WI38 (cell line): ENCODE measurements at regions not wholly inside any gene's neighbourhood (a gene's known extent, or its start where the extent isn't known, plus 50 kb on each side); places are given as distances from the start of the nearest gene placed in this dataset.

Source experiments
- H3K4me3 ChIP-seq: 2 replicates; pipeline ENCODE4 v1.5.1; 2011; ENCODE audit warnings: low read depth, mild to moderate bottlenecking, control low read depth, low read length
- CTCF ChIP-seq: IDR thresholded peaks from 2 replicates; pipeline ENCODE4 v1.5.1; 2012; ENCODE audit warnings: low read depth, mild to moderate bottlenecking, control low read depth, low read length

GRCh38 chr5:165224366-165225045 is 1719.1 kb downstream of the MAT2B start:
- no peak for TF ChIP-seq CTCF
- no peak overlapping the region for H3K4me3 ChIP-seq

- TF ChIP-seq CTCF, result no peak
- no peak overlapping the region for H3K4me3 ChIP-seq
Measured at GRCh38 chr5:165227515-165227914, 1722.1 kb downstream of the MAT2B start.

GRCh38 chr5:165228184-165228583 is 1722.8 kb downstream of the MAT2B start:
- no peak overlapping the region for H3K4me3 ChIP-seq
- no peak for TF ChIP-seq CTCF

- no peak for TF ChIP-seq CTCF
- no peak overlapping the region for H3K4me3 ChIP-seq
Measured at GRCh38 chr5:165231821-165232508, 1726.5 kb downstream of the MAT2B start.

- no peak for TF ChIP-seq CTCF
- no peak overlapping the region for H3K4me3 ChIP-seq
Measured at GRCh38 chr5:165232509-165233028, 1727.2 kb downstream of the MAT2B start.

- no peak overlapping the region for H3K4me3 ChIP-seq
- no peak for TF ChIP-seq CTCF
Measured at GRCh38 chr5:165241811-165242210, 1736.4 kb downstream of the MAT2B start.

GRCh38 chr5:165242646-165243045 is 1737.2 kb downstream of the MAT2B start:
- H3K4me3 ChIP-seq, result no peak overlapping the region
- no peak for TF ChIP-seq CTCF
